ENCODE measurements at regions not wholly inside any gene's neighbourhood (a gene's known extent, or its start where the extent isn't known, plus 50 kb on each side); places are given as distances from the start of the nearest gene placed in this dataset.

DNA sequence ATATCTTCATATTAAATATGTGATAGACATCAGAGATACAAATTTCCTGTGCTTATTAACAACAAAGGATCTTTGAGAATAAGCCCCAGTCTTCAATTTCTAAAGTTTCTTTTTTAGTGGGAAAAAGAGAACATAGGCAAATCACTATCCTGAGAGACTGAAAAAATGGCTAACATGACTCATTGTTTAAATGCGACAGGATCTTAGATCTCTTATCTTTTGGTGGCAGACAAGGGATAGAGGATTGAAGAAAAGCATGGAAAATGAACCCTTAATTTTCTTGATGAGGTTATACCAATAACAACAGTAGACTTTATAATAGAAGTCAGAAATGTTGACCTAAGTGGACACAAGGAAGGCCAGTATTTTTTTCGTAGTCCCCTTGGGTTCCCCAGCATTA lies 178.6 kb upstream of the MAP3K7 start:
- TF ChIP-seq, protein P1, sequence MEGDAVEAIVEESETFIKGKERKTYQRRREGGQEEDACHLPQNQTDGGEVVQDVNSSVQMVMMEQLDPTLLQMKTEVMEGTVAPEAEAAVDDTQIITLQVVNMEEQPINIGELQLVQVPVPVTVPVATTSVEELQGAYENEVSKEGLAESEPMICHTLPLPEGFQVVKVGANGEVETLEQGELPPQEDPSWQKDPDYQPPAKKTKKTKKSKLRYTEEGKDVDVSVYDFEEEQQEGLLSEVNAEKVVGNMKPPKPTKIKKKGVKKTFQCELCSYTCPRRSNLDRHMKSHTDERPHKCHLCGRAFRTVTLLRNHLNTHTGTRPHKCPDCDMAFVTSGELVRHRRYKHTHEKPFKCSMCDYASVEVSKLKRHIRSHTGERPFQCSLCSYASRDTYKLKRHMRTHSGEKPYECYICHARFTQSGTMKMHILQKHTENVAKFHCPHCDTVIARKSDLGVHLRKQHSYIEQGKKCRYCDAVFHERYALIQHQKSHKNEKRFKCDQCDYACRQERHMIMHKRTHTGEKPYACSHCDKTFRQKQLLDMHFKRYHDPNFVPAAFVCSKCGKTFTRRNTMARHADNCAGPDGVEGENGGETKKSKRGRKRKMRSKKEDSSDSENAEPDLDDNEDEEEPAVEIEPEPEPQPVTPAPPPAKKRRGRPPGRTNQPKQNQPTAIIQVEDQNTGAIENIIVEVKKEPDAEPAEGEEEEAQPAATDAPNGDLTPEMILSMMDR (conservative IDR thresholded peaks at IDR 0.05; ENCODE audit: low read depth, low read length) = no peak
- TF ChIP-seq EZH2 (IDR thresholded peaks at IDR 0.05; ENCODE audit: borderline replicate concordance, low read depth, low read length, poor library complexity, severe bottlenecking) = no peak

Measured in A673 (cell line).